Cardiac muscle cell (in vitro differentiated cells and primary cell): ENCODE measurements at regions not wholly inside any gene's neighbourhood (a gene's known extent, or its start where the extent isn't known, plus 50 kb on each side); places are given as distances from the start of the nearest gene placed in this dataset.
A peak's percentile ranks its signal among the peaks of the same experiment; 100 is the strongest.

Source experiments
- DNase-seq, 2 donors: peaks; one replicate each; pipeline versions ENCODE4 v3.0.0 to v3.0.0-alpha.2; 2010 to 2017; ENCODE audit warnings: low read depth in 1 of 2, low spot score in 1 of 2
- H3K27ac ChIP-seq: fragments of 200-600 bp; sonication (generic); 2 replicates; pipeline ENCODE4 v1.5.1; 2016
- H3K27me3 ChIP-seq: fragments of 200-600 bp; sonication (generic); 2 replicates; pipeline ENCODE4 v1.6.0; 2016; ENCODE audit warnings: control low read depth
- H3K36me3 ChIP-seq: fragments of 200-600 bp; sonication (generic); 2 replicates; pipeline ENCODE4 v1.5.1; 2016; ENCODE audit warnings: control low read depth
- H3K4me1 ChIP-seq: fragments of 200-600 bp; sonication (generic); 2 replicates; pipeline ENCODE4 v1.8.1; 2017; ENCODE audit warnings: low read depth, mild to moderate bottlenecking, mixed run types
- H3K4me3 ChIP-seq: fragments of 200-600 bp; sonication (generic); 2 replicates; pipeline ENCODE4 v1.5.1; 2016; ENCODE audit warnings: mild to moderate bottlenecking
- H3K9me3 ChIP-seq: fragments of 200-600 bp; sonication (generic); 2 replicates; pipeline ENCODE4 v1.5.1; 2017; ENCODE audit warnings: low read depth, mild to moderate bottlenecking, control low read depth
- CTCF ChIP-seq: IDR thresholded peaks from 2 replicates; pipeline ENCODE4 v1.5.1; 2012; ENCODE audit warnings: low read depth, mild to moderate bottlenecking, low read length

- Histone ChIP-seq H3K36me3 (no peaks in the 10 kb centered on the region), H3K9me3 (no peaks in the 10 kb centered on the region), H3K4me1 (no peaks in the 10 kb centered on the region), H3K4me3 (no peak overlapping the region), H3K27me3 (no peaks in the 10 kb centered on the region), H3K27ac (no peak overlapping the region)
- DNase-seq = peak in 1 of 2 donors; percentile 80
- no peak for TF ChIP-seq CTCF
Measured at GRCh38 chr5:158406884-158407823, 548.2 kb upstream of the CLINT1 start.

- H3K9me3 ChIP-seq = no peaks in the 10 kb centered on the region
- no peaks in the 10 kb centered on the region for H3K36me3 ChIP-seq
- no peak overlapping the region for H3K4me3 ChIP-seq
- no peaks in the 10 kb centered on the region for H3K4me1 ChIP-seq
- TF ChIP-seq CTCF = no peak
- H3K27ac ChIP-seq = no peak overlapping the region
- H3K27me3 ChIP-seq = no peaks in the 10 kb centered on the region
- no peak for DNase-seq
Measured at GRCh38 chr5:158398360-158399201, 539.6 kb upstream of the CLINT1 start.

GRCh38 chr5:158397278-158397677 is 538.3 kb upstream of the CLINT1 start:
- no peak for DNase-seq
- H3K9me3 ChIP-seq = no peaks in the 10 kb centered on the region
- no peak overlapping the region for H3K4me3 ChIP-seq
- no peaks in the 10 kb centered on the region for H3K4me1 ChIP-seq
- H3K36me3 ChIP-seq = no peaks in the 10 kb centered on the region
- H3K27ac ChIP-seq = no peak overlapping the region
- no peak for TF ChIP-seq CTCF
- no peaks in the 10 kb centered on the region for H3K27me3 ChIP-seq

- no peak overlapping the region for H3K27ac ChIP-seq
- H3K4me3 ChIP-seq = no peak overlapping the region
- DNase-seq = no peak
- no peaks in the 10 kb centered on the region for H3K27me3 ChIP-seq
- TF ChIP-seq CTCF = no peak
- H3K9me3 ChIP-seq = no peaks in the 10 kb centered on the region
- H3K36me3 ChIP-seq = no peaks in the 10 kb centered on the region
- H3K4me1 ChIP-seq = no peaks in the 10 kb centered on the region
Measured at GRCh38 chr5:158394102-158394501, 535.2 kb upstream of the CLINT1 start.

- no peak for DNase-seq
- no peaks in the 10 kb centered on the region for H3K36me3 ChIP-seq
- no peaks in the 10 kb centered on the region for H3K4me1 ChIP-seq
- no peak overlapping the region for H3K4me3 ChIP-seq
- no peaks in the 10 kb centered on the region for H3K27me3 ChIP-seq
- H3K27ac ChIP-seq = no peak overlapping the region
- no peaks in the 10 kb centered on the region for H3K9me3 ChIP-seq
- TF ChIP-seq CTCF = no peak
Measured at GRCh38 chr5:158393457-158393856, 534.5 kb upstream of the CLINT1 start.
